ENCODE measurements at regions not wholly inside any gene's neighbourhood (a gene's known extent, or its start where the extent isn't known, plus 50 kb on each side); places are given as distances from the start of the nearest gene placed in this dataset.

DNA sequence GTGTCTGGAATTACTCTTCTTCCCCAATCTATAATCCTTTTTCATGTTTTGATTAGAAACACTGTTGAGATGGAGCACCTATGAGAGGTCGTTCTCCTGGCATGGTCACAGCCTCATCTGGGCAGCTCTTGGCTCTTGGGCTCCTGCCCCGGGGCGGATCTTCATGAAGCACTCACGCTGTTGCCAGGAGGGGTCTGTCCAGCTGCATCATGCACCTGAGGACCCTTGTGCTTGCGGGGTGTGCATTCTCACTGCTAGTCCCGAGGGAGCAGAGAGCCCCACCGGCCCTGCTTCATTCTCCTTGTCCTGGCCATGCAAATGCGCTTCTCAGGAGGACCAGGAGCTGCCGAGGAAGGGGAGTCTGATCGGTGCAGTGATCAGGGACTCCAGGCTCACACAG lies 117.6 kb upstream of the S1PR3 start:
- no peak for DNase-seq
- Histone ChIP-seq H3K4me2 (replicated peaks; ENCODE audit: low read depth, low read length, poor library complexity, severe bottlenecking) (no peak overlapping the region), H4K20me1 (ENCODE audit: control insufficient read depth, insufficient read depth, low read length, poor library complexity, severe bottlenecking) (no peaks in the 10 kb centered on the region), H3K4me3 (ENCODE audit: control extremely low read depth in 1 of 5, extremely low read depth in 1 of 5, insufficient read depth in 1 of 5, low read depth in 2 of 5, low read length in 4 of 5) (no peak overlapping the region), H3K36me3 (replicated peaks in 1 of 2; ENCODE audit: control extremely low read depth in 1 of 2, control insufficient read depth in 1 of 2, extremely low read depth in 1 of 2, insufficient read depth in 2 of 2, low read length in 1 of 2) (no peaks in the 10 kb centered on the region), H2AFZ (ENCODE audit: insufficient read depth, low read depth, low read length, poor library complexity, severe bottlenecking) (no peak overlapping the region), H3K4me1 (ENCODE audit: control insufficient read depth in 2 of 2, insufficient read depth in 2 of 2, low read length in 2 of 2) (no peaks in the 10 kb centered on the region), H3K27ac (ENCODE audit: low read length in 2 of 2) (no peak overlapping the region), H3K9ac (ENCODE audit: low read length) (no peak overlapping the region), H3K79me2 (ENCODE audit: control insufficient read depth, insufficient read depth, low read length) (no peaks in the 10 kb centered on the region), H3K9me3 (ENCODE audit: control extremely low read depth in 1 of 3, control insufficient read depth in 2 of 3, insufficient read depth in 1 of 3, low read length in 2 of 3) (peaks cover 0 to 3% (median 0%) of the 10 kb centered on the region in 3 donors), H3K27me3 (replicated peaks in 1 of 4; ENCODE audit: control extremely low read depth in 1 of 4, control insufficient read depth in 3 of 4, insufficient read depth in 4 of 4, low read length in 3 of 4) (peaks cover 0 to 4% (median 0%) of the 10 kb centered on the region in 4 experiments)
- intact Hi-C loops (cut with micrococcal nuclease): no loop called here
- Mint-ChIP-seq H3K9me3 (ENCODE audit: insufficient read depth) (peaks cover 10% of the 10 kb centered on the region), H3K4me3 (no peak overlapping the region), H3K27ac (no peak overlapping the region), H3K4me1 (no peaks in the 10 kb centered on the region), H3K27me3 (peaks cover 7% of the 10 kb centered on the region)
- no peak for ATAC-seq (ENCODE audit: low read depth)
- TF ChIP-seq, protein P1, sequence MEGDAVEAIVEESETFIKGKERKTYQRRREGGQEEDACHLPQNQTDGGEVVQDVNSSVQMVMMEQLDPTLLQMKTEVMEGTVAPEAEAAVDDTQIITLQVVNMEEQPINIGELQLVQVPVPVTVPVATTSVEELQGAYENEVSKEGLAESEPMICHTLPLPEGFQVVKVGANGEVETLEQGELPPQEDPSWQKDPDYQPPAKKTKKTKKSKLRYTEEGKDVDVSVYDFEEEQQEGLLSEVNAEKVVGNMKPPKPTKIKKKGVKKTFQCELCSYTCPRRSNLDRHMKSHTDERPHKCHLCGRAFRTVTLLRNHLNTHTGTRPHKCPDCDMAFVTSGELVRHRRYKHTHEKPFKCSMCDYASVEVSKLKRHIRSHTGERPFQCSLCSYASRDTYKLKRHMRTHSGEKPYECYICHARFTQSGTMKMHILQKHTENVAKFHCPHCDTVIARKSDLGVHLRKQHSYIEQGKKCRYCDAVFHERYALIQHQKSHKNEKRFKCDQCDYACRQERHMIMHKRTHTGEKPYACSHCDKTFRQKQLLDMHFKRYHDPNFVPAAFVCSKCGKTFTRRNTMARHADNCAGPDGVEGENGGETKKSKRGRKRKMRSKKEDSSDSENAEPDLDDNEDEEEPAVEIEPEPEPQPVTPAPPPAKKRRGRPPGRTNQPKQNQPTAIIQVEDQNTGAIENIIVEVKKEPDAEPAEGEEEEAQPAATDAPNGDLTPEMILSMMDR (IDR thresholded peaks at IDR 0.05): no peak
- TF ChIP-seq EZH2 (IDR thresholded peaks at IDR 0.05; ENCODE audit: borderline replicate concordance, insufficient read depth, low read depth, low read length, poor library complexity, severe bottlenecking): no peak
- 62% methylated on average over 10 of the region's 10 CpGs for WGBS (ENCODE audit: insufficient coverage)
- ChIA-PET POLR2A (no interaction called here), CTCF (no interaction called here)

DNA sequence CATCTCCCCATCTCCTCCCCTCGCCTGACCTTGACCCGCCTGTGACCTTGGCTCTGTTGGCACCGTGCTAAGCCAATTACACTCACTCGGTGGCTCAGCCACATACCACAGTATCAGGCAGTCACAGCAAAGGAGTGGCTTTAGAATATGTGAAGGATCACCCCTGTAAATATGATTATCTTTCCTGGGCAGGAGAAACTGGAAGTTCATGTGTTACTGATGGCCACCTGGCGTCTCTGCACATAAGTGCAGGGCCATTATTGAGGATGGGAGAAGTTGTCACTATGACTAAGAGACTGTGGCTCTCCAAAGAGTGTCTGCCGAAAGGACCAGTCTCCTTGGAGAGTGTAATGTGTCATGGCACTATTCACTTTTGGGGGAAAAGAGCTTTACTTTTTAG lies 116.9 kb upstream of the S1PR3 start:
- no peaks in the 10 kb centered on the region for H3K79me2 ChIP-seq (ENCODE audit: control insufficient read depth, insufficient read depth, low read length)
- CTCF ChIA-PET: no interaction called here
- intact Hi-C loops (cut with micrococcal nuclease): no loop called here
- H2AFZ ChIP-seq (ENCODE audit: insufficient read depth, low read depth, low read length, poor library complexity, severe bottlenecking): no peak overlapping the region
- POLR2A ChIA-PET: no interaction called here
- WGBS (ENCODE audit: insufficient coverage): 76% methylated on average over 2 of the region's 6 CpGs
- no peaks in the 10 kb centered on the region for H3K36me3 ChIP-seq (replicated peaks in 1 of 2; ENCODE audit: control extremely low read depth in 1 of 2, control insufficient read depth in 1 of 2, extremely low read depth in 1 of 2, insufficient read depth in 2 of 2, low read length in 1 of 2)
- no peaks in the 10 kb centered on the region for H3K4me1 ChIP-seq (ENCODE audit: control insufficient read depth in 2 of 2, insufficient read depth in 2 of 2, low read length in 2 of 2)
- H3K27ac ChIP-seq (ENCODE audit: low read length in 2 of 2): no peak overlapping the region
- Mint-ChIP-seq H3K4me1 (no peaks in the 10 kb centered on the region), H3K27ac (no peak overlapping the region), H3K4me3 (no peak overlapping the region), H3K9me3 (ENCODE audit: insufficient read depth) (peaks cover 3% of the 10 kb centered on the region), H3K27me3 (peaks cover 10% of the 10 kb centered on the region)
- TF ChIP-seq, protein P1 (IDR thresholded peaks at IDR 0.05): no peak
- TF ChIP-seq EZH2 (IDR thresholded peaks at IDR 0.05; ENCODE audit: borderline replicate concordance, insufficient read depth, low read depth, low read length, poor library complexity, severe bottlenecking): no peak
- H3K9ac ChIP-seq (ENCODE audit: low read length): no peak overlapping the region
- peaks cover 0 to 3% (median 0%) of the 10 kb centered on the region in 3 donors for H3K9me3 ChIP-seq (ENCODE audit: control extremely low read depth in 1 of 3, control insufficient read depth in 2 of 3, insufficient read depth in 1 of 3, low read length in 2 of 3)
- ATAC-seq (ENCODE audit: low read depth) (no peak), DNase-seq (no peak)
- no peak overlapping the region for H3K4me2 ChIP-seq (replicated peaks; ENCODE audit: low read depth, low read length, poor library complexity, severe bottlenecking)
- peaks cover 0 to 4% (median 0%) of the 10 kb centered on the region in 4 experiments for H3K27me3 ChIP-seq (replicated peaks in 1 of 4; ENCODE audit: control extremely low read depth in 1 of 4, control insufficient read depth in 3 of 4, insufficient read depth in 4 of 4, low read length in 3 of 4)
- no peaks in the 10 kb centered on the region for H4K20me1 ChIP-seq (ENCODE audit: control insufficient read depth, insufficient read depth, low read length, poor library complexity, severe bottlenecking)
- no peak overlapping the region for H3K4me3 ChIP-seq (ENCODE audit: control extremely low read depth in 1 of 5, extremely low read depth in 1 of 5, insufficient read depth in 1 of 5, low read depth in 2 of 5, low read length in 4 of 5)

All from B cell (primary cell).